Bronchial epithelial cell (primary cell): ENCODE measurements at regions not wholly inside any gene's neighbourhood (a gene's known extent, or its start where the extent isn't known, plus 50 kb on each side); places are given as distances from the start of the nearest gene placed in this dataset.

Source experiments
- DNase-seq: peaks from one replicate; pipeline ENCODE4 v3.0.0-alpha.2; 2010; ENCODE audit warnings: low read depth
- FAIRE-seq: peaks from 2 replicates; lab custom pipeline; 2011; peaks lifted over from hg19 to GRCh38; lab: Jason Lieb, UNC
- H3K27me3 ChIP-seq: 2 replicates; pipeline ENCODE4 v1.5.1; 2011; ENCODE audit warnings: low read length; ENCODE audit not compliant: control insufficient read depth, insufficient read depth
- H3K36me3 ChIP-seq: 2 replicates; pipeline ENCODE4 v1.5.1; 2011; ENCODE audit warnings: low read length; ENCODE audit not compliant: control insufficient read depth, insufficient read depth
- H3K4me3 ChIP-seq: 2 replicates; pipeline ENCODE4 v1.5.1; 2011; ENCODE audit warnings: mild to moderate bottlenecking, low read depth, low read length, control low read depth
- CTCF ChIP-seq: IDR thresholded peaks from 2 replicates; pipeline ENCODE4 v1.5.1; 2011; ENCODE audit warnings: mild to moderate bottlenecking, moderate library complexity, low read length, control low read depth, inconsistent platforms; ENCODE audit not compliant: insufficient read depth, severe bottlenecking

DNA sequence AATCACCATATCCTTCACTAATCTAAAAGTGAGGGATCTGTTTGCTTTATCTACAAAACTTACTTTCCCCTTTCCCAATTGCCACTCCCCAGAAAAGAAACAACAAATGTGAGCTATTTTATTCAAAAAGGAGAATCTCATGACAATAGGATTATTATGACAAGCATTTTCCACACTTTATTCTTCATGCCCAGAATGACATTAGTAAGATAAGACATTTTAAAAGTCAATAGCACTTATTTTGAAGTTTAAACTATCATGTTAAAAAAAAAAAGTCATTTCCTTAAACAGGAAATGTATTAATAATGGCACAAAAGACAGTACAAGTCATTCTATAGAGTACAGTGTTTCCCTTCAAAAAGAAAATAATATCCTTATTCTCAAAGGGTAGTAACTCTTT lies 58.8 kb upstream of the HNRNPA3 start:
- Histone ChIP-seq H3K27me3 (no peaks in the 10 kb centered on the region), H3K4me3 (no peak overlapping the region), H3K36me3 (no peaks in the 10 kb centered on the region)
- DNase-seq = no peak
- FAIRE-seq = no peak
- no peak for TF ChIP-seq CTCF

DNA sequence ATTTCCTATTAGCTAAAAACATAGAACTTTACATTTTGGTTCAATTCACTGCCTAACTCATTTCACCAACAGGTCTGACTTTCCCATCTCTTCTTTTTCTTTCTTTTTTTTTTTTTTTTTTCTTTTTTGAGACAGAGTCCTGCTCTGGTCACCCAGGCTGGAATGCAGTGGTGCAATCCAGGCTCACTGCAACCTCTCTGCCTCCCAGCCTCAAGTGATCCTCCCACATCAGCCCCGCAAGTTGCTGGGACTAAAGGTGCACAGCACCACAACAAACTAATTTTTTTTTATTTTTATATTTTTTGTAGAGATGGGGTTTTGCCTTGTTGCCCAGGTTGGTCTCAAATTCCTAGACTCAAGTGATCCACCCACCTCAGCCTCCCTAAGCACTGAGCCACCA lies 57.8 kb upstream of the HNRNPA3 start:
- FAIRE-seq (no peak), DNase-seq (no peak)
- Histone ChIP-seq H3K4me3 (no peak overlapping the region), H3K36me3 (no peaks in the 10 kb centered on the region), H3K27me3 (no peaks in the 10 kb centered on the region)
- no peak for TF ChIP-seq CTCF

- H3K36me3 ChIP-seq = no peaks in the 10 kb centered on the region
- H3K27me3 ChIP-seq = no peaks in the 10 kb centered on the region
- FAIRE-seq = no peak
- no peak overlapping the region for H3K4me3 ChIP-seq
- DNase-seq = peak; percentile 59
- no peak for TF ChIP-seq CTCF
These were observed 57.0 kb upstream of the HNRNPA3 start for GRCh38 chr2:177155631-177156030.

- DNase-seq (peak; percentile 56), FAIRE-seq (peak; percentile 58)
- Histone ChIP-seq H3K4me3 (no peak overlapping the region), H3K36me3 (no peaks in the 10 kb centered on the region), H3K27me3 (no peaks in the 10 kb centered on the region)
- peak; percentile 29 for TF ChIP-seq CTCF
These were observed 50.7 kb upstream of the HNRNPA3 start for GRCh38 chr2:177161741-177162460.
